Left kidney (tissue), 1 donor: ENCODE measurements at regions not wholly inside any gene's neighbourhood (a gene's known extent, or its start where the extent isn't known, plus 50 kb on each side); places are given as distances from the start of the nearest gene placed in this dataset.

Experiments used
- DNase-seq: peaks from one replicate; pipeline ENCODE4 v3.0.0-alpha.2; 2013

DNA sequence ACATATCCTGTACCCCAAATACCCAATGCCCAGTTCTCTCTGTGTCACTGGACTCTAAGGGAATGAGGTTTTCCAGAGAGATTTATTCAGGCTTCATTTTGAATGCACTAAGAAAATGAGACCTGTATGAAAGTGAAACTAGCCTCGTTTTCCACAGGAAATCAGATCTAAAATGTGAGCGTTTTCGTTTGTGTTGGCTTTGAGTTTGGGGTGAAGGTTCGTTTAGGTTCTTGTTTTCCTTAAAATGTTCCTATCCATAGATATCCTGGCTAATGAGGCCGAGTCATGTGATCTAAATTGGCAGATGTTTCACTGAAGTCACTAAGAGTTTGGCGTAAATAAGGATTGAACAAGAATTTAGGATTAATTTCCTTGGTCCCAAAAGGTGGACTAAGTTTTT is 90.9 kb upstream of the BMPER start:
- DNase-seq: no peak

DNA sequence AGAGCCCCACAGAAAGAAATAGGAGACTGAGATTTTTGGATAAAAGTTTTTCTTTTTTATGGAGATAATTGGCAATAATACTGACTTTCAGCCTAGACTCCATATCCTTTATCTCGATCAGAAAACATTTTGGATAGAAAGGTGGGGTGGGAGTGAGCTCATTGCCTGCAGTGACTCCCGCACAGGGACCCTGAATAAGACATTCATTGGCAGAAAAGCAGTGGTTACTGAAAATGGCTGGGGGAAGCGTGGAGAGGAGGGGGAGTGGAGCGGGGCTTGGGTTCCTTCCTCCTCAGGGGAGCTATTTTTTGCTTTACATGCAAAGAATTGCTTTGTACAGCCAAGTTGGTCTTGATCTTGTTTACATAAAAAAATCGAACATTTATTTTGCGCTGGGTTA is 90.4 kb upstream of the BMPER start:
- no peak for DNase-seq

- DNase-seq: no peak
Measured at GRCh38 chr7:33815336-33815735, 90.0 kb upstream of the BMPER start.

- no peak for DNase-seq
Measured at GRCh38 chr7:33816106-33816505, 89.2 kb upstream of the BMPER start.

DNA sequence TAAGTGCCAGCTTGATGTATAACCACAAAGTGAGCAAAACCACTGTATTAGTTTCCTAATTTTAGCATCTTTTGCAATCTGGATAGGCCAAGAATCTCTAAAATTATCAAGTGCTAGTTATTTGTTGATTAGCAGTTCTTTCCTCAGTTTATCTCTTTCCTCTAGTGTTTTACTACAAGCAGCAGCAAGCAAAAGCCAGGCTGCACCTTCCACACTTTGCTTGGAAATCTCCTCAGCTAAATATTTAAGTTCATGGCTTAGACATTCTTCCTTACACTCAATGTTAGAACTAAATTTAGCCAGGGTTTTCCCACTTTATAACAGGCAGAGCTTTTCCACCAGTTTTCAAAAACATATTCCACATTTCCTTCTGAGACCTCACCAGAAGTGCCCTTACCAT is 85.7 kb upstream of the BMPER start:
- no peak for DNase-seq

DNA sequence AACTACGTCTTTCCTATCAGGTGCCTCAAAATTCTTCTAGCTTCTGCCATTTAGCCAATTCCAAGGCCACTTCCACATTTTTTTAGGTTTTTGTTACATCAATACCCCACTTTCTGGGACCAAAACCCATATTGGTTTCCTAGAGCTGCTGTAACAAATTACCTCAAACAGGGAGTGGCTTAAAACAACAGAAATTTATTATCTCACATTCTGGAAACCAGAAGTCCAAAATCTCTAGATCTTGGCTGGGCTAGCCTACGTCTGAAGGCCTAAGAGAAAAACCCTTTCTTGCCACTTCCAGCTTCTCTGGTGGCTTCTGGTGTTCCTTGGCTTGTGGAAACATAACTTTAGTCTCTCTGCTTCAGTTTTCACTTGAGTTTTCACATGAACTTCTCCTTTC is 85.1 kb upstream of the BMPER start:
- DNase-seq: no peak

- DNase-seq: no peak
Measured at GRCh38 chr7:33821970-33822369, 83.4 kb upstream of the BMPER start.

GRCh38 chr7:33823913-33824312 is 81.4 kb upstream of the BMPER start:
- no peak for DNase-seq

DNA sequence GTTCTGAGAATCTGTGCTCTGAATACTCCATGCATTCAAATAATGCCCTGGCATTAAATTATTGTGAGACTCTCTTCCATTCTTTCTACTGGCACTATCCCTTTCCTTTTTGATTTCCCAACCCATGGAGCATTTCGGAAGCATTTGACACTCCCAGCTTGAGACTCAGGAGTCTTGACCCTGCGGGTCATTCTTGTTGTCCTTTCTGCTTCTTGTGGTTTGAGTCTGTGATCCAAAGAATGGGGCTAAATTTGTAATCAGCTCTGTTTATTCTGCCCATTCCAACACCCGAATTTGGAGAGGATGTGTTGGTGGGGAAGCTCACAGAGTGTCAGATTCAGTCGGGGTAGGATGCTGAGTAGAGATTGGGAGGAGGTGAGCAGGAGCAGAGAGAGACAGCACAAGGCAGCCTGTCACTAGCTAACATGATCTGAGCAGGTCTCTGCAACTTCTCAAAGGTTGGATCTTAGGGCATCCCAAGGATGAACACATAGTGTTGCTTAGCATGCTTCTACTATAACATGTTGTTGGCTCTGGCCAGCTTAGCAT is 80.4 kb upstream of the BMPER start:
- DNase-seq: no peak

GRCh38 chr7:33825644-33826043 is 79.7 kb upstream of the BMPER start:
- DNase-seq: no peak

GRCh38 chr7:33829536-33829935 is 75.8 kb upstream of the BMPER start:
- DNase-seq: no peak

DNA sequence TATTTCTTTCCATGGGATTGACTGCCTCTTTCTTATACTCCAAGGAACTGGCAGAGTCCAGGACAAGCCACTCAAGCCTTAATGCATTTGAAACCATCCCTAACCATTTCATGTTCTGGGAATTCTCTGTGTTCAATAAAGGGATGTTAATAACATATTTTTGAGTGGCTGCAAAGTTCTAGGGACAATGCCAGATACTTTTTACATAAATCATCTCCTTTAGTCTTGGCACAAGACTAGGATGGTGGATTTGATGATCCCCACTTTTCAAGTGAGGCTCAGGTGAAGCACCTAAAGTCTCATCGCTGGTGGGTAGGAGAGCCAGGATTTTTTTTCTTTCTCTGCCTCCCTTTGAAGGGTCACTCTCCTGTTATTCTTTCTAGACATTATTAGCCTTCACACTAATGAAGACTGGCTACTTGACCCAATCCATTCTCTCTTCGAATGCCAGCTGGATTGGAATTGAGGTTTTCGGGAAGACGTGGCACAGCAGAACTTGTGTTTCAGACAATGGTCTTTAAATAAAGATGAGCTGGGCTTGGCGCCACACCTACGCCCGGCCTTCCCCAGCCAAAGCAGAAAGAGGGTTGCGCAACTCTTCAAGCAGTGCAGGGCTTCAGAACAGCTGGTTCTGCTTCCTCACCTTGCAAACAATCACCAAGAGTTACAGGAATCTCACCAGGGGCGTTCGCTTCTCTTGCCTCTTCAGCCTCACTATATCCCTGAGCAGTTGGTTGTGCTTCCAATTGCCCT is 73.8 kb upstream of the BMPER start:
- no peak for DNase-seq

DNA sequence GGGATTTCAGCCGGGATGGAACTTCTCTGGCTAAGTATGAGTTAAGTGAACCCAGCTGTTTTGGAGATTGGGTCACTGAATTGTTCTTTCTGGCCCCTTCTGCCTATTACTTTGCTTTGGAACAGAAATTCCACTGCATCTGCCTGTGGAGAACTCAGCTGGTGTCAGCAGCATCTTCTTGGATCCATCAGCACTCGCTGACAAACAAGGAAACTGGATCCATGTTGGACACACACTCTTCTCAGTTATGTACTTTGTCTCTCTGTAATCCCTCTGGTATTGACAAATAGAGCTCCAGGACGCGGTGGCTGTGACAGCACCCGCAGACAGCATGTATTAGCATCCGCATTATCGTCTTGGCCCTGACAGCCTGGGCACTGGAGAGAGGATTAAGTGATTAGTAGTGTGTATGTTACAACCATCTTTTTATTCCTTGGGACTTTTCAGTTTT is 73.0 kb upstream of the BMPER start:
- DNase-seq: no peak

- DNase-seq: no peak
Measured at GRCh38 chr7:33836797-33837355, 68.5 kb upstream of the BMPER start.

GRCh38 chr7:33837356-33837851 is 67.9 kb upstream of the BMPER start:
- no peak for DNase-seq

GRCh38 chr7:33841031-33841430 is 64.3 kb upstream of the BMPER start:
- no peak for DNase-seq

GRCh38 chr7:33841705-33842129 is 63.6 kb upstream of the BMPER start:
- no peak for DNase-seq

DNA sequence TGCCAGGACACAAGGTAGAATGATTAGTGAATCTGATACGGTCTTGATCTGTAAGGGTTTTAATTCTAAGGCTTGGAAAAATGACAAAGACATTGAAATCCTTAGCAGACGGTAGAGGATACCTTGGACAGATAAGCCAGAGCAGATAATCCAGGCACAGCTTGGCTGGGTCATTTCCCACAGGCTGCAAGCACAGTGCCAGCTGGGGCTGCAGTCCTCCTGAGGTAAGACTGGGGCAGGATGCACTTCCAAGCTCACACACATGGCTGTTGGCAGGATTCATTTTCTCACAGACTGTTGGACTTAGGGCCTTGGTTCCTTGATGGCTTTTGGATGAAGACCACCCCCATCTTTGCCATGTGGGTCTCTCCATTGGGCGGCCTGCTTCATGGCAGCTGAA is 63.2 kb upstream of the BMPER start:
- no peak for DNase-seq

DNA sequence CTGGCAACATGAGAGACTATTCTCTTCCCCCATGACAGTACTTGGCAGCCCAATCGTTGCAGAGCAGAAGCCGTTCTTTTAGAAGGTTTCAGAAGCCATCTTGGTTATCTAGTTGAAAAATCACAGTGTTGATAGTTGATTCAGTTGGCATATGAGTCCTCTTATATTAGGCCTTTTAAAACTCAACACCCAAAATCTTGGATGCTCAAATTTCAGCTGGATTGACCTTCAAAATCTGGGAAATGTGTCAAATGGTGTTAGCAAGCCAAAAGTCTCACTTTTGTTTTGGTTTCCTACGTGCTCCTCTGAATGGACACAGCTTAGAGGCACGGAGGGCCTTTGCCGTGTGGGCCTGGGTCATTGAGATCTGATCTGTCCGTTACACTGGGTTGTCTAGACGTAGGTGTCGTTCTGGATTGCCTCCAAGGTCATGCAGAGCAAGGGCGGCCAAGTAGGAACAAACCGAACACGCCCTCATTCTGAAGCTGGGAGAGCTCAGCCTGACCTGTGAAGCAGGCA is 59.3 kb upstream of the BMPER start:
- DNase-seq: no peak

GRCh38 chr7:33849004-33849403 is 56.3 kb upstream of the BMPER start:
- no peak for DNase-seq

GRCh38 chr7:33849971-33850559 is 55.3 kb upstream of the BMPER start:
- DNase-seq: no peak

- DNase-seq: no peak
Measured at GRCh38 chr7:33850768-33851167, 54.6 kb upstream of the BMPER start.

DNA sequence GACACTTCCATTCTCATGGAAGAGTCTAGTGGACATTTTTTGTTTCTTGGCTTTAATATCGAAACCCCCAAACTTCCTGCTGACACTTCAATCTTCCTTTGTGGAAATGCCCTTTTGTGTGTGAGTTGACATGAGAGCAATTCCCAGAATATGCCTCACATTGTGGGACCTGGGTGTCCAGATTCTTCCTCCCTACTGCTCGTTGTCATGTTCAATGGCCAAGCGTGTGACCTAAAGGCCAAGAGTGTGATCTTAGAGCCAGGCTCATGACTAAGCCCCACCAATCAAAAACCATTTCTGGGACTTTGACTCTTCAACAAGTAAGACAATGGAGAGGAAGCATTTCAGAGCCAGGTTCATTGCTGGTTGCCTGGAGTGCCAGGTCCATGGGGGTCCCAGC is 52.5 kb upstream of the BMPER start:
- no peak for DNase-seq
